GM18909 (cell line): ENCODE measurements at regions not wholly inside any gene's neighbourhood (a gene's known extent, or its start where the extent isn't known, plus 50 kb on each side); places are given as distances from the start of the nearest gene placed in this dataset.

ENCODE experiments used
- ATAC-seq: cut with Tn5 transposase; IDR thresholded peaks from one replicate; pipeline ENCODE4 v1.9.1; 2021; ENCODE audit warnings: mild to moderate bottlenecking; ENCODE audit not compliant: unreplicated experiment, poor library complexity

DNA sequence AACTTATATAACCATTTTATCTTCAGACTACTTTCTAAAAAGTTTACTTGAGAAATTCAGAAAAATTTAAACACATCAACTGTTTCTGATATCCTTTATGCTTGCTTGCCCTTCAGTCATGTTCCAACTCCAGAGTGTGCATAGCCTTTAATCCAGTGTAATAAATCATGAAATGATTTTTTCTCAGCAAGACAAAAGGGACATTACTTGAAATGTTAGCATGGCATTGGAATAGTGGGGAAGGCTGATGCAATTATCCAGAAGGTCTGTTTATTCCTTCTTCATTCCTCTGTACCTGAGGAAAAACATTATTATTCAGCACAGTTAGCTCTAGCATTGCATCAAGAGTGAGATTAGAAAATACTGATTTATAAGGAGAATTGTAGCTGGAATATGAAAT, 209.9 kb downstream of the SLC7A11 start:
- ATAC-seq, result no peak

DNA sequence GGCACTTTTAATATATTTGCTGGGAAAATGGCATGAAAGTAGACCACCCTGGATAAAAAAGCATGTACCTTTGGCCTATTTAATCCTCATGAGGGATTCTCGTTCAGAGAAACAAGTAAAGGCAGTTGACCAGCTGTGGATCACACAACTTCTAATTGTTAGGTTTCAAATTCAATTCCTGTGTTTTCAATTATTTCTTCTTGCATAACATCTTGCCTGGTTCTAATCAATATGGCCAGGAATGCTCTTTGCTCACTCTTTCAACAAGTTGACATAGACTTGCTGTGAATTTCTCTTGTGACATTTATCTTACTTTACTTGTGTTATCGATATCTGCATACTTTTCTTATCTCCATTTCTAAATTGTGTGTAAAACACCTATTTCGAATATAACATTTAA, 211.8 kb downstream of the SLC7A11 start:
- no peak for ATAC-seq

DNA sequence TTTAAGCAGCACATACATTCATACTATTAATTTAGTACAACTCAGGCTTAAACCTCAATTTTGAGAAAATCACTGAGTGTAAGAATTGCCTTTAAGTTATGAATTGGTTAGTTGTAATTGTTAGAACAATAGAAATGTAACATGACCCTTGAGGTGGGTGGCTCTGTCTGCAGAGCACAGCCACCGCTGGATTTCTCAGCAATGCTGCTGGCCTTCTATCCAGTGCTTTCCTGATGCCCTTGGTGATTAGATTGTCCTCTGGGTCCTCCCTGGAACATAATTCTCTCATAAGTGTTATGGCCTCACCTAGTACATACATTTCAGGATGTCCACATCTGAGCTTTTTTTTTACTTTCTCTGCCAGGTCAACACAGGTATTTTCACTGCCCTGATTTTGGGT, 213.2 kb downstream of the SLC7A11 start:
- ATAC-seq, result no peak

DNA sequence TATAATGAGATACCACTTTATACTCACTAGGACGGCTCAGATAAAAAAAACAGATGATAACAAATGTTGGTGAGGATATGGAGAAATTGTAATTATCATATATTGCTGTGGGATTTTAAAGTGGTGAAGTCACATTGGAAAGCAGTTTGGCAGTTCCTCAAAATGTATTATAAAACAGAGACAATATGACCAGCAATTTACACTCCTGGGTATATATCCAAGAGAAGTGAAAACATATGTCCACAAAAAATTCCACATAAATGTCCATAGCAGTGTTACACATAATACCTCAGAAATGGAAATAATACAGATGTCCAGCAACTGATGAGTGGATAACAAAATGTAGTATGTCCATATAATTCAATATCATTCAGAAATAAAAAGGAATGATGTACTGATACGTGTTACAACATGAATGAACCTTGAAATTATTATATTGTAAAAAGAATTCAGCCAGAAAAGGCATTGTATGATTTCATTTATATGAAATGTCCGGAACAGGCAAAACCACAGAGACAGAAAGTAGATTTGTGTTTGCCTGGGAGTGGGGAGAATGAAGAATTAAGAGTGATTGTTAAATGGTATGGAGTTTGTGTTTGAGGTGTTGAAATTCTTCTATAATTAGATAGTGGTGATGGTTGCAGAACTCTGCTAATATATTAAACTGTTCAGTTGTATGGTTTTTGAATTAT, 220.9 kb downstream of the SLC7A11 start:
- ATAC-seq, result no peak

DNA sequence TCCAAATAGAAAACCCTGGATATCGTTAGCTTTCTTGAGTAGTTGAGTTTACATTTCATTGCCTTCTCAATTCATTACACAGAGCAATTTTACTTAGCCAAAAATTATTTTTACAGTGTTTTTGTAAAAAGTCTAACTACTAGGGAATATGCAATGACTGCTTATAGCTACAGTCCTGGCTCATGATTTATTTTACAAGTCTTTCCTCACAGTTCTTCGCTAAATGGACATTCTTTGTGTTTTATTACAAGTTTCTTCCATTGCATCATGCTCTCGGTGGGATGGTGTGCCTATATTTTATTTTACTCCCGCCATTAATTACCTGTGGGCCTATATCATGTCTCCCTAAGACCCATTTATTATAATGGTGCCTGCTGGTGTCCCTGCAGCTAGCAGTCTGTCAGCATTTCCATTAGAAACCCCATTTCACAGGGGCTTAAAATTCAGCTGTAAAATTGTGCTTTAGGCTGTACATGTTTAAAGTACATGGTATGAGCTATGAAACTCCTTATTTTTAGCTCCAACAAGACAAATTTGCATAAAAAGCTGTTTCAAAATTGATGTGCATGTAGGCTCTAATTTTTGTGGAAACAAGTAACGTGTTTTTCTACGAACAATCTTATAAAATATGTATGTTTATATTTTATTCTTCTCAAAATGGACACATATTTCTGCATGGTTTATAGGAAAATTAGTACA, 227.4 kb downstream of the SLC7A11 start:
- no peak for ATAC-seq

DNA sequence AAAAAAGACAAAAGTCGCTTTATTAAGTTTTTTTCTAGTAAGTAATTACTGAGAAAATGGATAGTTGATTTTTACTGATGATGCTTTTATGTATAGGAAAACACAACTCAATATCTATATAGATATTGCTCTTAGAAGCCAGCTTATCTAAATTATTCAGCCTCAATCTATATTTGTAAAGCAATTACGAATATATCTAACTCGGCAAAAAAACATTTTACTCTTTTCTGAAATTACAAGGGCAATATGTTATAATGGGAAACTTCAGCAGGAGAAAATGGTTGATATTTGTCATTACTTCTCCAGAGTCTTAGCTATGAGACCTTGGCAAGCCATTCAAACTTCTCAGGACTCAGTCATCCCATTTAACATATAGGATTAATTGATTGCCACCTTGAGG, 228.5 kb downstream of the SLC7A11 start:
- no peak for ATAC-seq

DNA sequence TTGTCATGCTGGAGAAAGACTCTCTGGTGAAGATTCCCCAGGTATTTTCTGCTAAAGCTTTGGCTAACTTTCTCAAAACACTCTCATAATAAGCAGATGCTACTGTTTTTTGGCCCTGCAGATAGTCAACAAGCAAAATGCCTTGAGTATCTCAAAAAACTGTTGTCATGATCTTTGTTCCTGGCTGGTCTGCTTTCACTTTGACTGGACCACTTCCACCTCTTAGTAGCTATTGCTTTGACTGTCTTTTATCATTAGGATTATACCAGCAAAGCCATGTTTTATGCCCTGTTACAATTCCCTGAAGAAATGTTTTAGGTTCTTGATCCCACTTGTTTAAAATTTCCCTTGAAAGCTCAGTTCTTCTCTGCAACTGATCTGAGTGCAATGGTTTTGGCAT, 231.5 kb downstream of the SLC7A11 start:
- ATAC-seq, result peak; percentile 76

DNA sequence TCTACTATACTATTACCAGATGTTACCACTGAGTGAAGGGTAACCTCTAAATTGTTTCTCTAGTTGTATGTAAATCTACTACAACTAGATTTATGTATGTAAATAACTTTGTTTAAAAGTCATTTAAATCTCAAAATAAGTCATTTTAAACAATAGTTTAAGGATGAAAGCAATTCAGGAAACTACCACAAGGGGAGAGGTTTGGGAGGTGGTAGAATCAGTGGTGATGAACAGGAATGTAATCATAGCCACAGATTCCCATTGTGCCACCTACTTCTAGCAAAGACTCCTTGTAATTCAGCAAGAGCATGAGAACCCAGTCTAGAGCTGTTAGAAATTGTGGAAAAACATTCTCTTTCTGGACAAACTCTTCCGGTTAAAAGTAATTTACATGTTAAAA, 234.6 kb downstream of the SLC7A11 start:
- ATAC-seq, result no peak

DNA sequence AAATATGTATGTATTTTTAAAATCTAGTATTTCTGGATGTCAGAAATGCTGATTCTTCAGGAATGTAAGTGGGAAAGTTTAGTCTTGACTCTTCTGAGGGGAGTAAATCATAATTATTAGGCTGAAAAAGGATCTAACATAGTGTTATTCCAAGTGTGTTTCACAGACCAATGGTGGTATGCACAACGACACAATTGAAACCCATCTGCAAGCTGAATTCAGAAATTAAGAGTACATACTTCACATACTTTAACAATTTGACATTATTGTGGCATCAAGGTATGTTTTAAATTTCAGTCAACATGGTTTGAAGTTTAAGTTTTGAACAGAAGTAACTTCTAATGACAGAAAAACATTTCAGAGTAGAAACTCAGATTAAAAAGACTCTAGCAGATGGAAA, 236.7 kb downstream of the SLC7A11 start:
- no peak for ATAC-seq

DNA sequence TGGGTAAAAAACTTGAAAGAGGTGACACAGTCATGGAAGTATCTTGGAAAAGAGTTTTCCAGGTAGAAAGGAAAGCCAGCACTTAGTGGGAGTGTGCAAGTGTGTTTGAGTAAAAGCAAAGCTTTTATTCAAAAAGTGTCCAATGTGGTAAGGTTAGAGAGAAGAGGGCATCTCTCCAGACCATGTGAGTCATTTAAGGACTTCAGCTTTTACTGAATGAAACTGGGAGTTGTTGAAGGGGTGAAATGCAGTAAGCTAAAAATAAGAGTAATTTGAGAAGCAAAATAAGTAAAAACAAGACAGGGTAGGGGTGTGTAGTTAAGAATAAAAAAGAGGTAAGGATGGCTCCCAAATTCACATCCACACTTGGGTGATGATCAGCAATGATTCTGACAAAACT, 238.9 kb downstream of the SLC7A11 start:
- peak; percentile 93 for ATAC-seq

DNA sequence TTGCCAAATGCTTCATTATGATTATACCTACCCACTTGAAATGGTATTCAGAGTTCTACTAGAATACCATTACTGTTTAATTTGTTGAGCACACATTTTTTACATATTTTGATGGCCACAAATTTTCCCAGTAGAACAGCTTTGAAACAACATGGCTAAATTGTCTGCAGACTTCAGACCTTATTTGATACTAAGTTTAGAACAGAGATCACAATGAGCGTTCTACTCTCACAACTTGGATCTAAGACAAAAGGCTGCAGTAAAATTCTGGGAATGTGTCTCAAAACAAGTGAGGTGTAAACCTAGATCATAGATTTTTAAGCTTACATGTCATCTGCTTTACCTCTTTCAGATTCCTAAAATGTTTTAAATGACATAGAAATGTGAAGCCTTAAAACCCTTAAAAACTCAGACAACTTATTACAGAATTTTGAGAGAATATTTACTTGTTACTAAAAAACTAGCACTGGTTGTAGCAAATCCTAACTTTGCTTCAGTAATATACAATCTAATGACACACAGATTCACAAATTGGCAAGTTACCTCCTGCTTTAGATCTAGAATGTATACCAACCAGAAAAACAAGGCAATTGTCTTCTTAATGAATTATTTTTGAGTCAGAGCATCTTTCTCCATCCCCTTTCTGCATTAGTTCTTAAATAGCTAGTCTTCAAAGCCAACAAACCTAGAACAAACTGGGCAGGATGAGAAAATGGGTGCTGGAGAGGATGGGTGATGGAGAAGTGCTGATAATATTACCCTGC, 243.3 kb downstream of the SLC7A11 start:
- ATAC-seq, result no peak

DNA sequence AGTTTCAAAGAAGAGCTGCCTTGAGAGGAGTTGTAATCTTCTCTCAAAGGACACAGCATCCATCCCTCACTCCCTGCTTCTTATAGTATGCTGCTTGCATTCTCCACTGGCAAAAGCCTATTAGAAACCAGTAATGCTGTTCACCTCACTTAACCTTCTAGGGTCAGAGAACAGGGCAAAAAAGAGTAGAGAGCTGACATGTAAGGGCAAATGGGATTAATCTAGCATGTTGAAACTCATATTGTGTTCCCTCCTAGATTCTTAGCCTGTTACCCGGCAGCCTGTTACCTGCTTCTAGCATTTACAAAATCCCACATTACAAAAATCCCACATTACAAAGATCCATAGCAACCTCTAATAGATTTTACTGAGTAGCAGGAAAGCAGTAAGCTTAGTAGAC, 244.7 kb downstream of the SLC7A11 start:
- no peak for ATAC-seq

DNA sequence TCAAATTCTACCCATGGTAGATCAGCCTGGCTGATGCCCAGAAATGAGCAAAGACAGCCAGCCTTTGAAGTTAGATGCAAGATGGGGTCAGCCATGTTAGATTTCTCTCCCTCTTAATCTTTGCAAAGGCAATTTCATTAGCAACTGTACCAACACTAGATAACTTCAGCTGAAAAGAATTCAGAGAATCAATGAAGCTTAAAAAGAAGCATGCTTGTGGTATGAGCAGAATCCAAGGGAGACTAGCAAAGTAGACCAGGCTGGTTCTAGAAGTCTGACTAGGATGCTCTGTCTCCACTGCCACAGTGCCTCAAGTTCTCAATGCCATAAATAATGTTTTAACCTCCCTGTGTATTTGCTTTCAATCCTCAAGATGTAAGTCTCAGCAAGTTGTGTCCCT, 247.3 kb downstream of the SLC7A11 start:
- no peak for ATAC-seq

DNA sequence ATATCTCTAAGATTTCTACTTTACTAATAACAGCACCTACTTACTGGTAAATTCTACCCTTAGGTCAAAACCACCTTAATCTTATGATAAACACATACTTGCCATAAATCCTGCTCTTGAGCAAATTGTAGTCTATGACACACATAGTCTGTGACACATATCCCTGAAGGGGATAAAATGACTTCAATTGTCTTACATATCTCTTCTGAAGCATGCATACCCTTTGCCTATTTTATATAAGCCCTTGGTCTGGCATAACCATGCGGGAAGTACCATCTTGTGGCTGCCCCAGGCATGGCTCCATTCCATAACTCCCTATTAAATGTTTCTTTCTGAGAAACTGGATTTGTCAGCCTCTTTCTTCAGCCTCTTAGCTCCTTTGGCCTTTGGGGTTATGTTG, 248.9 kb downstream of the SLC7A11 start:
- no peak for ATAC-seq

DNA sequence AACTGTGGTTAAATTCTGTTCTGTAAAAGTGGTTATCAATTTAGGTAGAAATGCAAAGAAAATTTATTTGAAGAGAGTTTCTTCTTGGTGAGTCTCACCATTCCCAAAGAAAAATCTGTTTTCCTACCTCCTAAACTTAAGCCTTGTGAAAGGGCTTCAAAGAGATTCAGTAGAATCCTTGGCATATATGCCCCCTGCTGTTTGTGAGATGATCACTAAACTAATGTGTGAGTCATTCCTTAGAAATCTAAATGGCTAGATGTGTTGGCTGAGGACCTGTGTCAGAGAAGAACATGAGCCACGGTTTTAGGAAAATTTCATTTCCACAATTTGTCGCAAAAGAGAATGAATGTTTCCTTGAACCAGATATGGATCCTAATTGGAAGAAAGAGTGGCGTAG, 260.9 kb downstream of the SLC7A11 start:
- no peak for ATAC-seq

DNA sequence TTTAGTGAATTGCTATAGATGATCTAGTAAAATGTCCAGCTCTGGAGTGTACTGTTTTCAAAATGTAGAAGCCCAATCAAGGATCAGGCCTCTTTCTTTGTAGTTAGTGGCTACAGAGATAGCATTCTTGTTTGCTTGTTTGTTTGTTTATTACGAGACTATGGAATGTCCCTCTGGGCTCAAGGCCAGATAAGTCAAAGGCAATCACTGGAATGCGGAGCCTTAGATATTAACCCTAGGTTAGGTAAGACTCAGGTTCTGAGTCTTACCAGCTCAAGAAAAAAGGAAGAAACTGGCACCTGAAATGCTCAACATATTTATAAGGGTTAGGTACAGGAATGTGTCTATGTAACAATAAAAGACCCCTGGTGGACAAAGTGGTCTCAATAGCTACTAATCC, 261.5 kb downstream of the SLC7A11 start:
- no peak for ATAC-seq

DNA sequence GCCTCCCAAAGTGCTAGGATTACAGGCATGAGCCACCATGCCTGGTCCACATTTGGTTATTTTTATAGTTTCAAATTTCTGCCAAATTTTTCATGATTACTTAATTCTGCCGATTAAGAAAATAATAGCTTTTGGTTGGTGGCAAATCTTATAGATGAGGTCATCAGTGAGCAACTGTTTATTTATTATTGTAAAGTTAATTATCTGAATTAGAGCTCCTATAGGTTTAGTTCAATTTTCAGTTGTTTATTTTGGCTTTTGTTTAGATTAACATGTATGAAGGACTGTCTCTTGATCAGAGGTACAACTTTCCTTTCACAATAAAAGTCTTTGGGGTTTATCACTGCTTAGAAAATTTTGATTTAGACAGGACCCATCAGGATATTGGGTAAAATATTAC, 262.2 kb downstream of the SLC7A11 start:
- no peak for ATAC-seq

DNA sequence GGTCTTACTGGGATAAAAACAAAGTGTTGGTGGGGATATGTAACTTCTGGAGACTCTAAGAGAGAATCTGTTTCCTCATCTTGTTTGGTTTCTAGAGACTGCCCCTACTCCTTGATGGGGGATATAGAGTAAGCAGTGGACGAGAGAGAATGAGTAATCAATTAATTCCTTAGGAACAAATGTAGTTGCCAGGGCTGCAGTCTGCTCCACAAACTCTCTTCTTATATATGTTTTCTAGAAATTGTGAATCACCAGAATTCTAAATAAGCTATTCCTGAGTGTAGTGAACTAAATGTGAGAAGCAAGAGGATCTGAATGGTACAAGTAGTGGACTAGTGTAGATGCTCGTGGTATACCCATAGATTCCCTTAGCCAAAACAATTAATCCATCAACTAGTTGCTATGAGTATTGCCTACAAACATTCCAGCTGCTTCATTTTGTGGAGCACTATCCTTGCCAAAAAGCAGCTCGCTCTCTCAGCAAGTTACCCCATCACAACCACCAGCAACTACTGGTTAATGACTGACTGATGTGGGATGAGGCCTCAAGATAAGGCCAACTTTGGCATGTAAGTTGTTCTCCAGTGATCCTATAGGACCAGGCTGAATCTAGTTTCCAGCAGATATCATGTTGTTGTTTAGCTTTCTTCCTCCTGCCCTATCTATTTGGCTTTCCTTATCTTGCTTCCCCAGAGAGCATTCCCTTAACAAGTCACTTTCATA, 273.0 kb downstream of the SLC7A11 start:
- no peak for ATAC-seq

DNA sequence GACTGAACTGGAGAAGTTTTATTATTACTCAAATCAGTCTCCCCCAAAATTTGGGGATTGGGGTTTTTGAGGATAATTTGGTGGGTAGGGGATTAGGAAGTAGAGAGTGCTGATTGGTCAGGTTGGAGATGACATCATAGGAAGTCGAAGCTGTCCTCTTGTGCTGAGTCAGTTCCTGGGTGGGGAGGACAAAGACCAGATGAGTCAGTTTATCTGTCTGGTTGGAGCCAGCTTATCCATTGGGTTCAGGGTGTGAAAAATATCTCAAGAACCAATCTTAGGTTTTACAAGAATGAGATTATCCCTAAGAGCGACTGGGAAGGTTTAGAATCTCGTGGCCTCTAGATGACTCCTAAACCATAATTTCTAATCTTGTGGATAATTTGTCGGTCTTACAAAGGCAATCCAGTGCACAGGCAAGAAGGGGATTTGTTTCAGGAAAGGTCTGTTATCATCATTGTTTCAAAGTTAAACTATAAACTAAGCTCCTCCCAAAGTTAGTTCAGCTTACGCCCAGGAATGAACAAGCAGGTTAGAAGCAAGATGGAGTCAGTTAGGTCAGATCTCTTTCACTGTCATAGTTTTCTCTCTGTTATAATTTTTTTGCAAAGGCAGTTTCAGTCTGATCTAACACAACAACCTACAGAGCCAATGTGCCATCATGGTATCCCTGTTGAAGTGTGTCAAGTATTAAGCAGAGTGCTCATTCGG, 274.5 kb downstream of the SLC7A11 start:
- ATAC-seq, result no peak

DNA sequence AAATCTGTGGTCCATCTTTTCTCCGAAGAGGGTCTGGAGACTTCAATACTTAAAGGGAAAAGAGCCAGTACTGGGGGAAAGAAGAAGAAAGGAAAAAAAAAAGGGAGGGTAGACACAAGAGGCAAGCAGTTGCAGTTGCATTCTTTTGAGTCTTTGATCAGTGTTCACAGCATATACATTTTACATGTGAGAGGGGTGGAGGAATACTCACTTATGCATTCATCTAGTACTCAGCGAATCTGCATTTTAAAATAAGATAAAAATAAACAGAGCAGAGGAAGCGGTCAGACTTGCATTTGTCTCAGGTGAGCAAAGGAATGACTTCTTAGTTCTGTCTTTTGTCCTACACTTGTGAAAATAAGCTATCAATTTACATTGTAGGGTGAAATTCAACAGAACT, 275.6 kb downstream of the SLC7A11 start:
- no peak for ATAC-seq
